ENCODE measurements at regions not wholly inside any gene's neighbourhood (a gene's known extent, or its start where the extent isn't known, plus 50 kb on each side); places are given as distances from the start of the nearest gene placed in this dataset.

DNA sequence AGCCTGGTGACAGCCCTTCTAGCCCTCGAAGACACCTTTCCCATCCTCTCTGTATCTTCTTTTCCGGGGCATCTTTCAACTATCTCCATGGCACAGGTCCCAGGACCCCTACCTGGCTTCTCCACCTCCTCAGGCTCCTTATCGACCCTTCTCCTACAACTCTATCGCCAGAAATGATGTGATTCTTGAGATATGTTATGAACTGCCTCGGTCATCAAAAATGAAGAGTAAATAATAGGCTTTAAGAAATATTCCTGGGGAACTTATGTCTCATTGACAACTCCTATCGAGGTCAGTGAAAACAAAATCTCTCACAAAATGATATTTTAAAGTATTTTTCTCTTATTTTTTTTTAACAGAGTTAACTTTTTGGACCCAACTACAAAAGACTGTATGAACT lies 405.5 kb upstream of the SHH start:
- TF ChIP-seq, protein P1, sequence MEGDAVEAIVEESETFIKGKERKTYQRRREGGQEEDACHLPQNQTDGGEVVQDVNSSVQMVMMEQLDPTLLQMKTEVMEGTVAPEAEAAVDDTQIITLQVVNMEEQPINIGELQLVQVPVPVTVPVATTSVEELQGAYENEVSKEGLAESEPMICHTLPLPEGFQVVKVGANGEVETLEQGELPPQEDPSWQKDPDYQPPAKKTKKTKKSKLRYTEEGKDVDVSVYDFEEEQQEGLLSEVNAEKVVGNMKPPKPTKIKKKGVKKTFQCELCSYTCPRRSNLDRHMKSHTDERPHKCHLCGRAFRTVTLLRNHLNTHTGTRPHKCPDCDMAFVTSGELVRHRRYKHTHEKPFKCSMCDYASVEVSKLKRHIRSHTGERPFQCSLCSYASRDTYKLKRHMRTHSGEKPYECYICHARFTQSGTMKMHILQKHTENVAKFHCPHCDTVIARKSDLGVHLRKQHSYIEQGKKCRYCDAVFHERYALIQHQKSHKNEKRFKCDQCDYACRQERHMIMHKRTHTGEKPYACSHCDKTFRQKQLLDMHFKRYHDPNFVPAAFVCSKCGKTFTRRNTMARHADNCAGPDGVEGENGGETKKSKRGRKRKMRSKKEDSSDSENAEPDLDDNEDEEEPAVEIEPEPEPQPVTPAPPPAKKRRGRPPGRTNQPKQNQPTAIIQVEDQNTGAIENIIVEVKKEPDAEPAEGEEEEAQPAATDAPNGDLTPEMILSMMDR (IDR thresholded peaks at IDR 0.05; ENCODE audit: insufficient read depth, low read length, poor library complexity, severe bottlenecking): no peak
- no peak for TF ChIP-seq EZH2phosphoT487 (conservative IDR thresholded peaks at IDR 0.05; ENCODE audit: low read length)
